Inferior parietal cortex (tissue), 1 donor: ENCODE measurements at regions not wholly inside any gene's neighbourhood (a gene's known extent, or its start where the extent isn't known, plus 50 kb on each side); places are given as distances from the start of the nearest gene placed in this dataset.

Experiments
- DNase-seq: peaks from one replicate; pipeline ENCODE4 v3.0.0-alpha.2; 2016; ENCODE audit errors: extremely low spot score

DNA sequence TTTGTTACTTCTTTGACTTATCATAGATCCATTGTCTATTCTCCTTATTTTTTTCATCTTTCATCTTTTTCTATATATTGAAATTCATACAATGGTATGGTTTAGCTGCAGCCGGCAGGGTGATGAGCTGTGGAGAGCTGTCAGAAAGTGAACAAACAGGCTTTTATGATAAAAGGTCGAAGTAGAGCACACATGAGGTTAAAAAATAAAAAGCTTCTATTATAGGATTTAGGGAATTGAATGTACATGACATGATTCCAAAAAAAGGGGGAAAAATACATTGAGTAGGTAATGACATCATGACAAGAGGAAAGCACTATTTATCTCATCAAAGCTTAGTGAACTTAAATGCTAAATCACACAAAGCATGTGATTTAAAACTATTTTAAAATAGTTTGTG, 884.8 kb downstream of the METTL15 start:
- no peak for DNase-seq

DNA sequence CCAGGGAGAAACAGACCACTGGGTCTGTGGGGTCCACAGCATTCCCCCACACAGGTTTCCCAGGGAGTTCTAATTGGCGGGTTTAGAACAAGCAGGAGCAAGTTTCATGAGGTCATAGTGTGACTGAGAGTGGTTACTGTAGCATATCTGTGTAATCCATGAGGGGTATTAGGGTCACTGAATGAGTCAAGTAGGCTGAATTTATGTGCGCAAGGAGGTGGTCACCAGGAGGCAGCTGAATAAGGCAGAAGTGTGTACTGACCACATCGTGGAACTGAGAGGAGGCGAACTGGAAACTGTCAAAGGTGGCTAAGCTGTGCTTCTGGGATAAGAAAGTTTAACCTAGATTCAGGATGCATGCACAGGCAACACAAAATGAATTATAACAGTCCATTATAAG, 876.0 kb downstream of the METTL15 start:
- DNase-seq = no peak

DNA sequence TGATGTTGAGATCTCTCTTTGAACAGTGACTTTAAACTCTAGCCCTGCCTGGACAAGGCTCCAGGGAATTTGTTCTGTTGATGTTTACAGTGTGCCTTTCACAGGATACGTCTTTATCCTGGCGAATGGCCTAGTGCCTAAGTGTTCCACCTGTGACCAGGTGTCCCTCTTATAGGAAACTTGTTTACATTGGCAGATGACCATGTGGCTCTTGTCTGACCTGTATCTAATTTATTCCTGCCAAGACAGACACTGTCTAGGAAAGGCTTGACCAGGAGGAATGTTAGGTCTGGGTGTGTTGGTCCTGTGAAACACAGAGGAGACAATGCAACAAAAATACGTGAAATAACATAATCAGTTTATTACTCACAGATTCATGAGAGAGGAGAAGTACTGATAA, 875.6 kb downstream of the METTL15 start:
- DNase-seq = no peak

DNA sequence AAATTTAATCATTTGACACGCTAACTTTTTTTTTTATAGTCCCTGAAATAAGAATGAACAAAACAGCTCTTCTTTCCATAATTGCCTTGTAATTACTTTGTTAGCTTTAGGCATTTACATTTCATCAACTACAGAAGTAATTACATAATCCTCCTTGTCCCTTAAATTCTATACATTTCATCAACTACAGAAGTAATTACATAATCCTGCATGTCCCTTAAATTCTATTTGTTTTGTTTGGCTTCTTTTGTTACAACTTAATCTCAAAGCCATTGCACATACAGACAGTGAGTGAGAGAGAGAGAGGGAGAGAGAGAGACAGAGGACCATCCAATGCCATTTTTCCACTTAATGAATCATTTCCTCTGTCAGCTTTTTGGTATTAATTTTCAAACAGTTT, 873.2 kb downstream of the METTL15 start:
- DNase-seq = no peak

DNA sequence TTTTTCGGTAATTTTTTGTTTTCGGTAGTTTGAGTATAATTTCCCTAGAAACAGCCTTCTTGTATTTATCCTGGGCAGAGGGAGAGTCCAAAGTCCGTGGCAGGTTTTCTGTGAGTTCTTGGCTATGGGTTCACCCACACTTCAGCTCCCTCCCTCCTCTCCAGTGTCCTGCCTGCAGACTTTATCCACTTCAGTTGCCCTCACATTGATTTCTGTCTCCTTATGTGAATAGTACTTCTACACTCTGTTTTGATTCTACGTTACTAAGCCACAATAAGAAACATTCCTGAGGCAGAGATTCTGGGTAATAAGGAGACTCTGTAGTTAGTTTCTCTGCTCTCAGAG, 868.6 kb downstream of the METTL15 start:
- no peak for DNase-seq

DNA sequence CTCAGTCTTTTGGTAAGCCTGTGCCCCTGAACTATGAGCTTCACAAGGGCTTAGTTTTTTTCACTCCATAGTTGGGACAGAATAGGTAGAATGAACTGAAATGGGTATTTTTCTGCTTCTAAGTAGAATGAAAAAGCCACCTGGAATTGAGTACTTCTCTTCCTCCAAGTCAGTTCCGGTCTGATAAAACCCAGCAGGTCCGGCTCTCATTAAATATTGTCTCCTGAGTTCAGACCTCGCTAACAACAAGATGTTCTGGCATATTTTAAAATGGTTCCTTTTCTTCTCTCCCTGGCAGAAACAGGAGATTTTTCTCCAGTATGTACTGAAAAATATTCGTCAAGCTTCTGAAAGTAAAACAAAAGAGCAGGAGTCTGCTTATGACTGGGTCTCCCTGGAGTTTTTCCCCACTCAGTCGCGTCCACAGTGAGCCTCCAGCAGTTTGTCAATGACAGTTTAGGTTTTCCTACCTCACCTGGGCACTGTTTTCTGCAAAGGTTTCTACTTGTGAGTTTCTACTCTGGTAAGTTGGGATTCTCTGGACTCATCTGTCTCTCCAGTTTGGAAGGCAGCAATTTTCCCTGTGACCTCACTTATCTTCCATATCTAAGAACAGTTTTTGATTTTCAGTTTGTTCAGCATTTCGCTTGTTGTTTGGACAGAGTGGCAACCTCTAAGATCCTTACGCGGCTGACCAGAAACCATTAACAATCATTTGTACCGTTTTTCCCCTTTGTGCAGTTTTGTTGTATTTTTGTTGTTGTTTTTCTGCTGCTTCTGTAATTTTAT, 868.0 kb downstream of the METTL15 start:
- no peak for DNase-seq

DNA sequence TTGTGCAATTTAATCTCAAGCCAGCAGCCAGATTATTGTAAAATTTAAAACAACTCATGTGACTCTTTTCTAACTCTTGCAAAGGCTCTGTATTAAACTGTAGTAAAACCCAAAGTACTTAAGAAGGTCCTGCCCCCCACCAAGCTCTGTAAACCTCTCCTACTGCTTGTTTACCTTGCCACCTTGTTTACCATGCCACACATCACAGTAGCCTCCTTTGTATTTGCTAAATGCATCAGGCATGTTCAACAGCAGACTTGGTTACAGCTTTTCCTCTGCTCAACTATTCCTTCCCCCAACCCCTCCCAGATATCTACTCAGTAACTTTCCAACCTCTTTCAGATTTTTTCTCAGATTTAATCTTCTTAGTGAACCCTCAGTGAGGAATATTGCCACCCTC, 861.6 kb downstream of the METTL15 start:
- DNase-seq = no peak

DNA sequence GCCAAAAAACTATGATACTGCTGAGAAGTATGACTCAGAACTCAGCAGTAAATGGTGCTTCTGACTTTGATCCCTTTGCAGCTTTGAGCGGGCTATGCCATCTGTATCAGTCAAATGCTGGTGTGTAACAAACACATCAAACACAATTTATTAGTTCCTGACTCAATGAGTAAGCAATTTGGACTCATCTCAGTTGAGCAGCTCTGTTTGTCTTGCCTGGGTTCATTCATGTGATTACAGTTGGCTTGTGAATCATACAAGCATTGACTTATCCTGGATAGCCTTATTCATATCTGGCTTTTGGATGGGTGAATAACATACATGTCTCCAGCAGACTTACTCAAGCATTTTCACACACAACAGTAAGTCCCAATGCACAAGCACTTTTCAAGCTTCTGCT, 858.8 kb downstream of the METTL15 start:
- DNase-seq = no peak

DNA sequence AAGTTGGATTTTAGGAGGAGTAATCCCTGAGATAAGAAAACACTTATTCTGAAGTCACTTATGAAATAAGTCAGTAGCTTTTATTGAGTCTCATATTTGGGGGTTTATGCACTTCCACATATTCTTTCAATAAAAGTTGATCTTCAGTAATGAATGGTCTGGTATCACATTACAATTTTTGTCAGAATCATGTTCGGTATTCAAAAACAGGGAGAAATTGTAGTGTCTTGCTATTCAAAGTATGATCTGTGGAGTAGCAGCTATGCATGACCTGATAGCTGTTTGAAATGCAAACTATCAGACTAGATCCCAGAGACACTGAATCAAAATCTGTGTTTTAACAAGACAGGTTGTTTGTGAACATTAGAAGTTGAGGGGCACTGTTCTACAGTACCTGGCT, 857.6 kb downstream of the METTL15 start:
- DNase-seq = no peak

DNA sequence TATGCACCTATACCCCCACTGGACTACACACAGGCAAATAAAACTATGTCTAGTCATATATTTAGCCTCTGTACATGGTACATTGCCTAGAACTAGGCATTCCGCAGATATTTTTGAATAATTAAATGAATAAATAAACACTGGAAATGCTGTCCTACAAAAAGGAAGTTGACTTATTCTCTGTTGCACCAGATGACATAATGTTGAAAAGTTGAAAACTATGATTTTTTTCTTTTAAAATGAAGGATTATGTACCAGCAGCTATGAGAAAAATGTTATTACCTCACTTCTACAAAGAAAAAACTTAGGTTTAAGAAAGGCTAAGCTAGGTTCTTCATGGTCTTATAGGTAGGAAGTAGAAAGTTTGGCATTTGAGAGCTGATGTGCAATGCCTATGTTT, 856.6 kb downstream of the METTL15 start:
- no peak for DNase-seq

DNA sequence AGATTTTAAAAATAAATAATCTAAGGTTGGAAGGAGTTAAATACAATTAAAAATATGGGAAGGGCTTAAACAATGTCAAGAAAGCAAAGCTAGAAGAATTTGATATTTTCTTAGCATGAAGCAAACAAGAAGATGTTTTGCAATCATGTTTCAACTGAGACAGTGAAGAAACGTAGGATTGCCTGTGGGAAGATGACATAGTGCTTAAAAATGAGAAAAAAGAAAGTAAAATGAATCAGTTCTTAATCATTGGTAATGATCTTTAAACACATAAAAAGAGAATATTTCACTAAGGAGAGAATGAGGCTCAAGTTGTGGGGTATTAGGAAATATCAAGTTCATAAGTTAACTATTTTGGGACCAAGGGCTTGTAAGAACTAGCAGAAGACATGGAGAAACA, 855.0 kb downstream of the METTL15 start:
- no peak for DNase-seq

DNA sequence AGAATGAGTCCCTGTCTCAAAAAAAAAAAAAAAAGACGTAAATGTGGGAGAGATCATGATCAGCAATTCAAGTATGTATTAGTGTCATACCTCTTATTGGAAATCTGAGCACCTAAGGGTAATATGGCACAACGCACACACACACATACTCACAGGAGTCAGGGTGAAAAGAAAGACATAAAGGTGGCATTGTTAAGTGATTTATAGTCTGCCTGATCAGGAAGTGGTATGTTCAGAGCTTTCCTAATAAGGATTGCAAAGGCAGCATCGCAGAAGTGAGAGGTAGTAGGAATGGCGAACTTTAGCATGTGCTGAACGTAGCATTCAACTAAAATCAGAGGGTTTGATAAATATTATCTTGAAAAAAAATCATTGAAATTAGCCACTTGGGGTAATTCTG, 854.3 kb downstream of the METTL15 start:
- DNase-seq = no peak

DNA sequence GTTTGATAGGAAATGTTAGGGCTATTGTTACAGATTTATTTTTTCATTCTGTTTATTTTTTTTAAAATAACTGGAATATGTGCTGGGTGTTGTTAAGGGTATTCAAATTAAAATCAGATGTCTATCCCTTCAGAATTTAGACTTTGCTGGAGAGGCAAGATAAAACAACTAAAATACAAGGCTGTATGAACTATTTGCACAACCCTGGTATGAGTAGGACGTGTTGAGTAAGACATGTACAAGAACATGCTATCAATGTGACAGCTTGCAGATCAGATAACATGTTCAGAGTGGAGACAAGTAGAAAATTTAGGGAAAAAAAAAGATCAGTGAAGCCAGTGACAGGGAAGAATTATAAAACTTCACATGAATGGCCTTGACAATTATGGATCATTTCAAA, 853.5 kb downstream of the METTL15 start:
- DNase-seq = no peak

DNA sequence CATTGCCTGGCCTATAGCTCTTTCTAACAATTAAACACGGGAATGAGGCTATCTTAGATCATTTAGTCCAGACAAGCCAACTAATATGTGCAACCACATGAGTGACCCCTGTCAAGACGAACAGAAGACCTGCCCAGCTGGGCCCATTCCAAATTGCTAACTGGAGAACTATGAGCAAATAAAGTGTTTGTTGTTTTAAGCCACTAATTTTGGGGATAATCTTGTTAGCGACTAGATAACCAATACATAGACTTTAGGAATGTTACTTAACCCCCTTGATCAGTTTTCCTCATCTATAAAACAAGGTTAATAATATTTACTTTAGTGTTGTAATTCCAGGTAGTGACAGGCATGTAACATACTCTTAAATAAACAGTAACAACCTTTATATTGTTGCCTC, 848.3 kb downstream of the METTL15 start:
- DNase-seq = no peak

DNA sequence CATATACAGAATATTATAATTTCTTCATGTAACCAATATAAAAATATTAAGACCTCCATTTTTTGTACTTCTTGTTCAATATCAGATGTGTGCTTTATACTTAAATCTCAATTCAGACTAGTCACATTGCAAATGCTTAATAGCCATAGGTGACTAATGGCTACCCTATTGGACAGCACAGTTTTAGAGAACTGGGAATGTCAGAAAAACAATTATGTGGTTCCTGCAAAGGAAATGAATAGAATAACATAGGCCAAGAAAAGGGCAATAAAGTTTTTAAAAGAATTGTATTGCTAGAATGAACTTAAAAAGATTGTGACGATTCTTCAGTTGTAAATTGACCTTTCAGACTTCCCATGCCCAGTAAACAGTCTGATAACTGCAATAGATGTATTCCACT, 843.0 kb downstream of the METTL15 start:
- no peak for DNase-seq

DNA sequence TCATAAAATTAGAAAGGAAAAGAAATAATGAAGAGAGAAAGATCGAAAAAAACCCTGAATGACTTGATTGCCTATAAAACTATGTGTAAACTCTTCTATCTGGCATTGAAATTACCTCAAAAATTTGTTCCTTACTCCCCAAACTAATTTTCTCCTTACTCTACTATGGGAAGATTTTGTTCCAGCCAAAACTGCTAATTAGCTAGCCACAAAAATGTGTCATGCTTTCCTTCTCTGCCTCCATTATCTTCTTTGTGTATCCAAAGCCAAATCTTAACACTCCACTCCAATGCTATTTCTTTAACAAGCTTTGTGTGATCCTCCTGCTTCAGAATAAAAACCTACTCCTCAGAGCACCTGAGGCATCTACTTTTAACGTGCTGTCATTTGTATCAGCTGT, 831.2 kb downstream of the METTL15 start:
- no peak for DNase-seq

DNA sequence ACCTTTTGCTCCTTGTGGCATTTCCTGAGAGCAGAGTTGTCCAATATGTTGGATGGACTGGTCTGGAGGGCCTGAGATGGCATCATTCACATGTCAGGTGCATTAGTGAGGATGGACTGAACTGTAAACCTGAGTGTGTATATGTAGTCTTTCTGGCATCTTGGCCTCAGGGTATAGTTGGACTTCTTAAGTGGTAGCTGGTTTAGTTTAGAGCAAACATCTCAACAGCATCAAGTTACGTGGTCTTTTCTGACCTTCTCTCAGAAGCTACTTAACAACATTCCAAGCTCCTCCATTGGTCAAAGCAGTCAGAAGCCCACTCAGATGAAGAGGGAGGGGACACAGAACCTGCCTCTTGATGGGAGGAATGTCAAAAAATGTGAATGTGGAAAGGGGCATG, 829.9 kb downstream of the METTL15 start:
- no peak for DNase-seq

DNA sequence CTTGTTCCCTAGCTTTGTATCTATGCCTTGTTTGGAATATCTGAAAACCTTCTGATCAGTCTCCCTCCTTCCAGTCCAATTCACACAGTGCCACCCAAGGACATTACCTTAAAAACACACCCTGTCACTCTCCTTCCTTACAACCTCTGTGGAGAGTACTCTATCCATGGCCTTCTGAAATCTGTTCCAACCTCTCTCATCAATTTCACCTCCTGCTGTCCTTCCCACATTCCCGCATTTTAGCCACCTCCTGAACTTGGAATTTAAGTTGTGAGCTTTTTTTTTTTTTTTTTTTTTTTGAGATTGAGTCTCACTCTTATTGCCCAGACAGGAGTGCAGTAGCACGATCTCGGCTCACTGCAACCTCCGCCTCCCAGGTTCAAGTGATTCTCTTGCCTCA, 824.8 kb downstream of the METTL15 start:
- DNase-seq = no peak

DNA sequence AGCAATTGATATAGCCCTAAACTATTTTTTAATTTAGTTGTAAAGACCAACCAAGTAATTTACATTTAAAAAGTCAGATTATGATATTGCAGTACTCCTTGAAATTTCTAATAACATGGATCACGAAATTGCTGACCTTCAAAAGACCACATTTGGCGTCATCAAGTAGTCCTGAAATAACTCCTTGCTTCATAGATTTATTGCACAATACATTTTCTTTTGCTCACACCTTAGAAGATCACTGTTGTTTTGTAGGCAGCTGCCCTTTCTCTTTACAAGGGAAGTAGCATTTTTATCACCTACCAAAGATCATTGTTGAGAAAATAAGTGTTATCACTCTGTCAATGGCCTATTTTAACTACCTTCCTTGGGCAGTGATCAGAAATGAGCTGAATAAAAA, 815.8 kb downstream of the METTL15 start:
- DNase-seq = no peak

DNA sequence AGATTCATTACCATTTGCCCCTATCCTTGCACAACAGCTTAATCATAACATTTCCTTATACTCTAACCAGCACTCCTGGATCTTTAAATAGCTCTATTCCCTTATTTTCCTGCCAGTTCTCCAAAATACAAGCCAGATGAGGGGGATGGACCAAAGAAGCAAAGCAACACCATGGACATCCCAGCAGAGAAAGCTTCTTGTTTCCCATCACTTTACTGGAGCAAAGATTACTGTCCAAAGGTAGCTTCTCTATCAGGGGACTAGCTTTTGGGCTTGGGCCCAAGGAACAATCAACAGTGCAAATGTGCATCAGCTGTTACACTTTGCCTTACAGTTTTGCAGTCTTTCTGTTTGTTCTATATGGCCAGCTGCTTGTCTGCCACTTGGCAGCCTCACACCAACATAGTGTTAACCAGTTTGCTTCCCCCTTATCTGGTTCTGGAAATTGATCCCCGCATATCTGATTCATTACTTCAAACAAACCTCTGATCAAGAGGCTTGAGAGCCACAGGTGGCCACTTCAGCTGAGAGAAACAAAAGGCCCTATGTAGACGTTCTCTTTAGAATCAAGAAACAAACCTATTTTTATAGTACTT, 814.3 kb downstream of the METTL15 start:
- DNase-seq = no peak

DNA sequence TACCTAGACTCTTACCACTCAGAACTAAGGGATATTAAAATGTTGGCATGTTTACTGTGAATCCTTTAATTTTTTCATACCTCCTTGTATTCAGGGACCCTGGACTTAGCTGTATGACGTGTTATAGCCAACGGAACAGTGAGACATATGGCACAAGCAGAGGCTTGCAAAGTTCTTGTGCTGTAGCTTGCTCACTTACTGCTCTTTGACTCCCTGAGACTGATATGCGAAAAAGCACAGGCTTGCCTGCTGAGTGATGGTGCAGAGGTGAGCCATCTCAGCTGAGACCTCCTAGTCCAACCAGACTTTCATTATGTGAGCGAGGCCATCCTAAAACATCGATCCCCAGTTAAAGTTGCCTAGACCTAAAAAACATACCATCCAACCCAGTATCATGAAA, 811.0 kb downstream of the METTL15 start:
- DNase-seq = no peak

DNA sequence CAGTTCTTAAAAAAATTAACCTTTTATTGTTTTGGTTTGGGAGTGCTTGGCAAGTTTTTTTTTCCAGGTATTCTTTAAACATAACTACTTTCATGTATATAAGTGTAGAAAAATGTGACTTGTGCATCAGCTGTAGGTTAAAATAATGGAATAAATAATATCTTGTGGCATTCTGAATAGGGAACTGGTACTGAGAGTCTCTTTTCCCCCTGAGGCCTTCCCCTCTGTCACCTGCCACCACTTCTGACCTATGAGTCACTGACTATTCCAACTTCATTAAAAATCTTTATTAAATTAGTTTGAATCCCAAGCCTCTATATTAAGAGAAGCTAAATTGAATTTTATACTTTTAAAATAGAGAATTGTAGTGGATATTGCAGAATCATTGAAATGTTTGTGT, 805.7 kb downstream of the METTL15 start:
- no peak for DNase-seq

DNA sequence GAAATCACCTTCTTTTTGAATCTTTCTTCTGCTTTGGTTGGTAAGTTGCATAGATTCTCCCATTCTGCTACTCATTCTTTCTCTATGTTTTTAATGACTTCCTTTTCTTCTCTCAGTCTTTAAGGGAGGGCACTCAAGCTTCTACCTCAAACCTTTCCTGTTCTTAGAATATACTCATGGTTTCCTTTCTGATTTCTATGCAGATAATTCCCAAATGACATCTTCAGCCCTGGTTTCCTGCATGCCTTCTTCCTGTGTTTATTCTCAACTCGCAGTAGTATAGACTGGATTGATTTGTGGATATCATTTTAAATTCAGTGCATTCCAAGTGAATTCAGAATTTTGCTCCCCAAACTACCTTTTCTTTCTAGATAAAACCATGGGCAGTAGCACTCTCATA, 803.6 kb downstream of the METTL15 start:
- no peak for DNase-seq

DNA sequence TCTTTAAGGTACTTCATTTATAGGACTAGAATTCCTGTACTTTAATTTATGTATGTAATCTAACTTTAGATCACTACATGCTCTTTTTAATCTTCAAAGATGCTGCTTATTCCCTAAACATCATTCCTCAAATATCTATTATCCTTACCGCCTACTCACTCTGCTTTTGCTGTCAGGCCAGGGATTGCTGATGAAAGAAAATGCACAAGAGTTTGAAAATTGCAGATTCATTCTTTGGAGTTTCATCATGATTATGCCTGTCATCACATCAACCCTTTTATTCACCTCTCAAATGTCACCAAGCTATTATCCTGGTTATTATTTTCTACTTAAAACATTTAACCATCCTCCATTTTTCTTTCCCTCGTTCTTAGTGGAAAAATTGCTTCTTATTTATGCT, 802.7 kb downstream of the METTL15 start:
- DNase-seq = no peak
